ENCODE measurements at regions not wholly inside any gene's neighbourhood (a gene's known extent, or its start where the extent isn't known, plus 50 kb on each side); places are given as distances from the start of the nearest gene placed in this dataset.

DNA sequence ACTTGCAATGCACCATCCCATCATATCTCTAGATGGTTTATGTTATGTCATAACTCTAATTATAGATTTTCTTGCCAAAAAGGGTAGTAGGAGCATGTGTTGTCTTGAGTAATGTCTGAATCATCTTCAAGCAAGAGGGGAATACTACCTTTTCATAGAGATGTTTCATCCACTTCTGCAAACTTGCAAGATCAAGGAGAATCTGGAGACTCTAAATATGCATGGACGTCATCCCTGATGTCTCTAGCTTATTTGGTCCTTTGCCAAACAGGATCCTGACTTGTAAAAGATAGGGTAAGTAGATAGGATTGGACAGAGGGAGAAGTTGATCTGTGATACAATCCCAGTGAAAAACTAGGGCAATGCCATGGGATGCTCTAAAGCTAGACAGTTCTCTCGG, 246.5 kb downstream of the DMRTA1 start:
- Mint-ChIP-seq H3K27ac (no peak overlapping the region), H3K4me1 (no peaks in the 10 kb centered on the region)

DNA sequence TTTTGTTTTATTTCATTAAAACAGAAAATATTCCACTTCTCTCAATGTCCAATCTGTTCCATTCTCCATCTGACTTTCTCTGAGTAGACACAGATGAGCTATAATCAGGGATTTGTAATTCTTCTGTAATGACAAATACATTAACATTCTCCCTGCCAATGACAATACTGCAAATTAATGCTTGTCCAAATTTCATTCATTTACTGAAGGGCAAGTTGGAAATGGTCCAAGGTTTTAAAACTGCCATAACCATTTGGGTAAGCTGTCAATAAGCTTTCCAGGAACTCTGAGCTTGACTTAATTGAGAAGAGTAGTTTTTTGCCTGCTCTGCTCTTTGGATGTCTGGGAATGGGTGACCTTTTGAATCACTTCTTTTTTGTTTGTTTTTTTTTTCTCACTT, 253.5 kb downstream of the DMRTA1 start:
- Mint-ChIP-seq H3K9me3 (peaks cover 11% of the 10 kb centered on the region), H3K36me3 (ENCODE audit: low read depth) (no peaks in the 10 kb centered on the region), H3K27ac (no peak overlapping the region), H3K4me3 (no peak overlapping the region), H3K27me3 (no peaks in the 10 kb centered on the region), H3K4me1 (no peaks in the 10 kb centered on the region)
- no peak for ATAC-seq (replicated peaks)

More for the DNA sequence above, 246.5 kb downstream of the DMRTA1 start:
- Mint-ChIP-seq H3K9me3 (peaks cover 5% of the 10 kb centered on the region), H3K4me3 (no peak overlapping the region), H3K27me3 (no peaks in the 10 kb centered on the region), H3K36me3 (ENCODE audit: low read depth) (no peaks in the 10 kb centered on the region)
- no peak for ATAC-seq (replicated peaks)

DNA sequence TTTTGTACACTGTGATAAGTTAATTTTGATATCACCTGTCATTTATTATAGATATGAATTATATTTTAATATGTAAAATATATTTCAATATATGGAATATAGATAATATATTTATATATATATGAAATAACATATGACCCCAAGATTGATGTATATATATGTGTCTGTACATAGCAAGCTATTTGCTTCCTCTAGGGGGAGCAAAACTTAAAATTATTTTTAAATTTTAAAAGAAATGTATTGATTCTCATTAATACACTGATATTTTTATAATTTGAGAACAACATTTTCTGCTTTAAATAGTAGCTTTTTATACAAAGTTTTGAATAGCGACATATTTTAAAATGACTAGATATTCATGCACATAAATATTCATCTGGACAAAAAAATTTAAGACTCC, 272.0 kb downstream of the DMRTA1 start:
- no peak overlapping the region for H3K4me3 Mint-ChIP-seq

DNA sequence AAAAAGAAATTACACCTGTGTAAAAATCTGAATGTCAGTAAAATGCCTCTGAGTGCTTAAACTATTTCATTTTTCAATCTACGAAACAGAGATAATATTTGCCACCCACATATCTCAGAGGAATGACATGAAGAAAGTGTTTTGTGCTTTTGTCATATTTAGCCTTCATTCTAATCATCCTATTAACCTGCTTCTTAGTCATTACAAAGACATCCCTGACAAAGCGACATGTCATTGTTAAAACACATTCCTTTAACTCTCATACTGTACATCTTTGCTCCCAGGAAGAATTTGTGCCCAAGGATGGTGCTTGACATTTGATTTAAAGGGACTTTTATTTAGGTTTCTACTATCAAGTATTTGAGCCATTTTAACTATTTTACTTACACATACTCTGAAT, 275.9 kb downstream of the DMRTA1 start:
- Mint-ChIP-seq H3K27ac (no peak overlapping the region), H3K9me3 (peaks cover 3% of the 10 kb centered on the region), H3K36me3 (ENCODE audit: low read depth) (no peaks in the 10 kb centered on the region), H3K27me3 (no peaks in the 10 kb centered on the region), H3K4me1 (no peaks in the 10 kb centered on the region), H3K4me3 (no peak overlapping the region)
- ATAC-seq (replicated peaks): no peak

More for the DNA sequence above, 272.0 kb downstream of the DMRTA1 start:
- H3K4me1 Mint-ChIP-seq: no peaks in the 10 kb centered on the region
- no peaks in the 10 kb centered on the region for H3K27me3 Mint-ChIP-seq
- no peaks in the 10 kb centered on the region for H3K9me3 Mint-ChIP-seq
- H3K27ac Mint-ChIP-seq: no peak overlapping the region
- ATAC-seq (replicated peaks): no peak
- H3K36me3 Mint-ChIP-seq (ENCODE audit: low read depth): no peaks in the 10 kb centered on the region

DNA sequence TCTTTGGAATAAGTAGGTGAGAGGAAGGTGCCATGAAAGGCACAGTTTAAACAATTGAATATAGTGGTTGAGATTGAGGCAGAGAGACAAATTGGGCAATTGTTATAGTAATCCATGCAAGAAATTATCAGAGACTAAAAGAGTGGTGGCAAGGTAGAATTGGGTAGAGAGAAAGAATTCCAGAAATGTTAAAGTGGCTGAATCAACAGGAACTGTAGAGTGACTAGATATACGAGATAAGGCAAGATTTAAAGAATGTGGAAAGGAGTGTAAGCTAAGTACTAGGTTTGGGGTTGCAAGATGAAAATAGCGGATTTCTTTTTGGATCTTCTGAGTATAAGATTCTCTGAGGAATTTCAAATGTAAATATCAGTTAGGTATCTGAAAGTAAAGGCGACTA, 285.2 kb downstream of the DMRTA1 start:
- H3K4me1 Mint-ChIP-seq: no peaks in the 10 kb centered on the region
- peaks cover 6% of the 10 kb centered on the region for H3K9me3 Mint-ChIP-seq
- ATAC-seq (replicated peaks): no peak

DNA sequence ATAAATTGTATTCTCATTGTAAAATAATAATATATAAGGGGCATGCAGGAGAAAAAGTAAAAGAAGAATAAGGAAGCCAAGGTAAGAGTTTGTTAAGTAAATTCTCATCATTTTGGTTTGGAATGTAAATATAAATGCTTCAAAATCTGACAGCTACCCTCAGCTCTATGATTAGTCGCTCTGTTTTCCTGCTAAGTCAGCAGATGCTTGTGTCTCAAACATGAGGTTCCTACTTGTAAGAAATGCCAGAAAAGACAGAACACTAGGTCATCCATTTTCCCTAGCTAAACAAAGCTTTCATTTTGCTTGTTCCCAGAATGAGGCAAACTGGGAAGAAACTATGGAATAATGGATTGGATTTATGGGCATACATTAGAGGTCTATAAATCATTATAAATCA, 293.1 kb downstream of the DMRTA1 start:
- Mint-ChIP-seq H3K4me1 (no peaks in the 10 kb centered on the region), H3K9me3 (peaks cover 7% of the 10 kb centered on the region), H3K36me3 (ENCODE audit: low read depth) (no peaks in the 10 kb centered on the region), H3K27ac (no peak overlapping the region), H3K27me3 (no peaks in the 10 kb centered on the region), H3K4me3 (no peak overlapping the region)
- no peak for ATAC-seq (replicated peaks)

More for the DNA sequence above, 285.2 kb downstream of the DMRTA1 start:
- Mint-ChIP-seq H3K27ac (no peak overlapping the region), H3K27me3 (no peaks in the 10 kb centered on the region), H3K4me3 (no peak overlapping the region), H3K36me3 (ENCODE audit: low read depth) (no peaks in the 10 kb centered on the region)

DNA sequence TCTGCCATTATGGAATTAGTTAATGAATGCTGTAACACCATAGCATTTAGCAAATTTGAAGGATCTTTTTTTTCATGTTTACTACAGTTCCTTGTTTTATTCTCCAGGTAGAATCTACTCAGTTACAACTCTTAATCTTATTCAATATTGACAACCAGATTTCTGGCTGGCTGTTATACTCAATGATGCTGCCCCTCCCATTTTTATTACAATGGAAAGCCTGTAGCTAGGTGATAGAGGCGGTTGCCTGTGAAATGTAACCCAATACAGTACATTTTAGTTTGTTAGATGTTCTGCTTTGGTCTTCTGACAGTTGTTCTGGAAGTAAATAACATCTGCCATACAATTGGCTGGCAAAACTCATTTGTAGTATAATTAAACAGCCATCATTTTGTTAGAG, 294.2 kb downstream of the DMRTA1 start:
- Mint-ChIP-seq H3K36me3 (ENCODE audit: low read depth) (no peaks in the 10 kb centered on the region), H3K4me3 (no peak overlapping the region), H3K9me3 (peaks cover 7% of the 10 kb centered on the region), H3K27ac (no peak overlapping the region), H3K27me3 (no peaks in the 10 kb centered on the region), H3K4me1 (no peaks in the 10 kb centered on the region)
- ATAC-seq (replicated peaks): no peak

DNA sequence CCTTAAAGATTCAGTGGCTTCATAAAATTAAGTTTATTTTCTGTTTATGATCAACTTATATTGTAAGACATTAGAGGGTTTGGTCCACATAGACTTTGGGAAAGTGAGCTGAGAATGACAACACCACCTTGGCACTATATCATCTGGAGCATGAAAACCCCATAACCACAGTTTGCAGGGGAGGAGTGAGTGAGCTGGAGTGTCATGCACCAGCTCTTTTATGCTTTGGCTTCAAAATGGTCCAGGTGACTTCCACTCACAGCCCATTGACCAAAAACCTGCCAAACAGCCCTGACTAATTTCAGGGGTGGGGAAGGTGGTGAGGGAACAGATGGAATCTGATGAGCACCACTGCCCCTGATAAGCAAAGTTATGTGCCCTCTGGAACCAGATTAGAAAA, 295.8 kb downstream of the DMRTA1 start:
- no peak for ATAC-seq (replicated peaks)
- Mint-ChIP-seq H3K27ac (no peak overlapping the region), H3K4me1 (no peaks in the 10 kb centered on the region), H3K36me3 (ENCODE audit: low read depth) (no peaks in the 10 kb centered on the region), H3K9me3 (peaks cover 7% of the 10 kb centered on the region), H3K27me3 (no peaks in the 10 kb centered on the region), H3K4me3 (no peak overlapping the region)

DNA sequence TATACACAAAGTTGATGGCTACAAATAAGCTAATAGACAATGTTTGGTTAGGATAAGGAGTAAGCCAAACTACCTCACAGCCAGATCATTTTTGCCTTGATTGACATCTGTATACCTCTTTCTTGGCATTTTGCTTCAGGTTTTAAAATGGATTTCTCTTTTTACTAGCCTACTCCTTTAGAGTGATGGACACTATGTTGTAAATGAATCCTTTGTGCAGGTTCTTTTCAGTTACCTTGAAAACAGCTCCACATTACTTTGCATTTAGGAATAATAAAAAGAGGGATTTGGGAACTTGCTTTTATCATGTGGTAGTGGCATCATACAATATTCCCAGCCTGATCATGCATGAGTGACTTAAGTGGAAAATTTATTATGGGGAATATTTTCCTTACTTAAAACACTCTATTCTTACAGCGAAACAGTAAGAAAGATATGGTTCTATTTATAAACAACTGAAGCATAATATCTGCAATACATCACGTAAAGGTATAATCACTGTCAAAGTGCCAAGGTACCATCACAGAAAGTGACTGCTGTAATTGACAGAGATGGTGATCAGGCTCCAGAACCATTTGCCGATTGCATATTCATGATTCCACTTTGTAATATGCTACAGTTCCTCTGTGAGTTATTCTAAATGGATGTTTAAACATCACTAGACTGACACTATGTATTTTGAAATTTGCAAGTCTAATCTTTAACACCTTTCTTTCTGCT, 327.0 kb downstream of the DMRTA1 start:
- Mint-ChIP-seq H3K27me3 (no peaks in the 10 kb centered on the region), H3K9me3 (no peaks in the 10 kb centered on the region), H3K4me1 (no peaks in the 10 kb centered on the region), H3K36me3 (ENCODE audit: low read depth) (no peaks in the 10 kb centered on the region), H3K4me3 (no peak overlapping the region), H3K27ac (no peak overlapping the region)
- no peak for ATAC-seq (replicated peaks)

DNA sequence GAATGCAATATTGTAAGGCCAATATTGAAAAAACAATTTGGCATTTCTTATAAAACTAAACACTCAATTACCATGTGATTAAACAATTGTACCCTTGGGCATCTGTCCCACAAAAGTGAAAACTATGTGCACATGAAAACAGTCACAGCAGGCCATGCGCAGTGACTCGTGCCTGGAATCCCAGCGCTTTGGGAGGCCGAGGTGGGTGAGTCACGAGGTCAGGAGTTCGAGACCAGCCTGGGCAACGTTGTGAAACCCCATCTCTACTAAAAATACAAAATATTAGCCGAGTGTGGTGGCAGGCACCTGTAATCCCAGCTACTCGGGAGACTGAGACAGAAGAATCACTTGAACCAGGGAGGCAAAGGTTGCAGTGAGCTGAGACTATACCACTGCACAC, 343.7 kb downstream of the DMRTA1 start:
- H3K4me3 Mint-ChIP-seq: no peak overlapping the region
- no peaks in the 10 kb centered on the region for H3K27me3 Mint-ChIP-seq
- no peaks in the 10 kb centered on the region for H3K4me1 Mint-ChIP-seq
- no peak overlapping the region for H3K27ac Mint-ChIP-seq
- no peak for ATAC-seq (replicated peaks)
- peaks cover 23% of the 10 kb centered on the region for H3K9me3 Mint-ChIP-seq
- no peaks in the 10 kb centered on the region for H3K36me3 Mint-ChIP-seq (ENCODE audit: low read depth)

DNA sequence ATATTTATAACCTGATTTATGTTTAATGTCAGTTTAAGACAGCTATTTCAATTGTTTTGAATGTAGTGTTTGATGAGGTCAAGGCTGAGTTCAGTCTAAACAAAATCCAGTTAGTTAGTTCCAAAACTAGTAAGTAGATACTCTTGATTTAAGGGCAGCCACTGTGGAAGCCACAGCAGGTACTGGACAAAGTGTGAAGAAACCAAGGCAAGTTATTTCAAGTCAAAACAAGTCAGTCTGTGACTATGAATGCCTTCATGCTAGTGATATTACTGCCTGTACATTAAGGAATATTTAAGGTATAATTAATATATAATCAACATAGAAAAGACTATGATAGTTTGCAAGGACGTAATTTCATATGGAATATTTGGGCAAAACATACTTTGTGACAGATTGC, 362.3 kb downstream of the DMRTA1 start:
- Mint-ChIP-seq H3K27me3 (no peaks in the 10 kb centered on the region), H3K4me1 (no peaks in the 10 kb centered on the region), H3K9me3 (peaks cover 3% of the 10 kb centered on the region), H3K36me3 (ENCODE audit: low read depth) (no peaks in the 10 kb centered on the region), H3K27ac (no peak overlapping the region), H3K4me3 (no peak overlapping the region)
- no peak for ATAC-seq (replicated peaks)

DNA sequence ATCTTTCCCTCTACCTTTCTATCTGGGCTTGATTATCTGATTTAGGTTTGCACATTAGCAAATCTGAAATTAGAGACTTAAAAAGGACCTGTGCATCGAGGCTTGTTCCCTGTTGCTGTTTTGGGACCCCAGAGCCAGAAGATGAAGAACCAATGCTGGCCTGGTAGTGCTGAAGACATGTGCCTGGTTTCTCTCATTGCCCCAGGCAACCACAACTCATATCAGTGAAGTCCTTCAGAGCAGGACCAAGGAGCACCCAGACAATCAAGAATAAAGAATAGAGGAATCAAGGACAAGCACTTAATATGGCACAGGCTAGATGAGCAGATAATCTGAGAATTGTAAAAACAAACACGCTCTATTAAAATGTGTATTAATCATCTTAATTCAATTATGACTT, 362.7 kb downstream of the DMRTA1 start:
- peaks cover 3% of the 10 kb centered on the region for H3K9me3 Mint-ChIP-seq
- H3K27ac Mint-ChIP-seq: no peak overlapping the region
- no peaks in the 10 kb centered on the region for H3K27me3 Mint-ChIP-seq
- no peak for ATAC-seq (replicated peaks)
- H3K4me3 Mint-ChIP-seq: no peak overlapping the region
- no peaks in the 10 kb centered on the region for H3K36me3 Mint-ChIP-seq (ENCODE audit: low read depth)
- H3K4me1 Mint-ChIP-seq: no peaks in the 10 kb centered on the region

DNA sequence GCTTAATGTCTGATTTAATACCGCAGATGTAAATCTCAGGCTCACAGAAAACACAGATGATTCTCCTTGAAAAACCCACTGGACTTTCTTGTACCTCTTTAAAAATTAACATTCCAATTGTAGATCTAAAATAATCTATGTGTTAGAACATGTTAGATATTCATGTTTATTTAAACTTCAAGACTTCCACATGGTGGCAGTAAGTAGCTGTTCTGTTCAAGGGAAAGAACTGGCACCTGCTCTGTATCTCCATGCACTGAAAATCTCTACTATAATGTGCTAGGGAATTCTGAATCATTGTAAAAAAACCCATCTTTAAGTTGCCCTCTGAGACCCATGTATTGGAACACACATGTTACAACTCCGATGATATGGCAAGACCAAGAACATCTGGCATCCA, 366.9 kb downstream of the DMRTA1 start:
- H3K4me3 Mint-ChIP-seq: no peak overlapping the region
- H3K36me3 Mint-ChIP-seq (ENCODE audit: low read depth): no peaks in the 10 kb centered on the region
- ATAC-seq (replicated peaks): no peak
- H3K4me1 Mint-ChIP-seq: no peaks in the 10 kb centered on the region
- H3K27me3 Mint-ChIP-seq: no peaks in the 10 kb centered on the region
- no peak overlapping the region for H3K27ac Mint-ChIP-seq
- H3K9me3 Mint-ChIP-seq: peaks cover 10% of the 10 kb centered on the region

DNA sequence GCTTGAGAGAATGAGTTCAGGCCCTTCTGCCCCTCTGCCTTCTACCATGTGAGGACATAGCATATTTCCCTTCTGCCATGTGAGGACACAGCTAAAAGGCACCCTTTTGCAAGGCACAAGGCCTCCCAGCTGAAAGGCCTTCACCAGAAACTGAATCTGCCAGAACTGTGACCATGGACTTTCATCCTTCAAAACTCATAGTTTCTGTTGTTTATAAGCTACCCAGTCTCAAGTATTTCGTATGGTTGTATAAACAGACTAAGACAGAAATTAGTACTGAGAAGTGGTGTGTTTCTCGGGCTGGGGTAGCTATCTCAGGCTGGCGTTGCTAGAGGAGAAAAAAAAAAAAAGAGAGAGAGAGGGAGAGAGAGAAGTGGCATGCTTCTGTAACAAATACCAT, 368.6 kb downstream of the DMRTA1 start:
- no peak for ATAC-seq (replicated peaks)
- H3K27me3 Mint-ChIP-seq: no peaks in the 10 kb centered on the region
- no peak overlapping the region for H3K27ac Mint-ChIP-seq
- no peaks in the 10 kb centered on the region for H3K4me1 Mint-ChIP-seq
- no peaks in the 10 kb centered on the region for H3K36me3 Mint-ChIP-seq (ENCODE audit: low read depth)
- no peak overlapping the region for H3K4me3 Mint-ChIP-seq
- peaks cover 7% of the 10 kb centered on the region for H3K9me3 Mint-ChIP-seq

DNA sequence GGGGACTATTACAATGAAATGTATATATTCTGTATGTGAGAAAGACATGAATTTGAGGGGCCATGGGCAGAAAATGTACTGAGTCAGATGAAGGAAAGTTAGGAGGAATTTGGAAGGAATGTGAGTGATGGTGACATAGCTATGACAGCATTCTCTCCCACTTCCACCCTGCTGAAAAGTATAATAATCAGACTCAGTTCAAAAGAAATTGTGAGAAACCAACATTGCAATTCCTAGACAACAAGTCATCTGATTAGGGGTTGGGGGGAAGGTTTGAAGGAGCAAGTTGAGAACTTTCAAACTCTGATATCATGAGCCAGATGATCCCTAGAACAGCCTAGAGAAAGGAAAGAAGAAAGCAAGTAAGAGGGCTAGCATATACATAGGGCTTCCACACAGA, 370.6 kb downstream of the DMRTA1 start:
- Mint-ChIP-seq H3K4me1 (no peaks in the 10 kb centered on the region), H3K4me3 (no peak overlapping the region), H3K27ac (no peak overlapping the region), H3K27me3 (no peaks in the 10 kb centered on the region), H3K36me3 (ENCODE audit: low read depth) (no peaks in the 10 kb centered on the region), H3K9me3 (peaks cover 10% of the 10 kb centered on the region)
- ATAC-seq (replicated peaks): no peak

DNA sequence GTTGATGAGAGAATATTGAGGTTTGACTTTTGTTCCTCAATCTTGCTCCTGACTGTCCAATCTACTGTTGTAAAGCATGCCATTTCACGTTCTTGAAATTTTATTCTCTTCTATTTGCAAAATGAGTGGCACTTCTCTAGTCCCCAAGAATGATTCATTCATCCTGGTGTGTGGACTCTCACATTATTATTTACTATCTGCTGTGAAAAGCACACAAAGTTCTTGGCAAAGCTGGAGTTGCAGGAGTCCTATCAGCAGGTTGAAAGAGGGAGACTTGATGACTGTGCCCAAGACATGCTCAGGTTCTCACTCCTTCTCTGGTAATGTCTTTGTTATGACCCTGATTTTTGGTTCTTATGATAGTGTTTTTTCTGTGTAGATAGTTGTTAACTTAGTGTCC, 382.6 kb downstream of the DMRTA1 start:
- Mint-ChIP-seq H3K27me3 (no peaks in the 10 kb centered on the region), H3K4me1 (no peaks in the 10 kb centered on the region), H3K36me3 (ENCODE audit: low read depth) (no peaks in the 10 kb centered on the region), H3K9me3 (peaks cover 7% of the 10 kb centered on the region), H3K4me3 (no peak overlapping the region), H3K27ac (no peak overlapping the region)
- ATAC-seq (replicated peaks): no peak

Data from activated T-helper 17 cell treated with anti-CD3 and anti-CD28 coated beads, Interleukin-2, amount 50 U/mL, for 72 hours (primary cell).